GOT3 (cell line): ENCODE measurements at regions not wholly inside any gene's neighbourhood (a gene's known extent, or its start where the extent isn't known, plus 50 kb on each side); places are given as distances from the start of the nearest gene placed in this dataset.

Source experiments
- DNase-seq: peaks from one replicate; lab custom pipeline; 2025; ENCODE audit warnings: mixed read lengths; lab: John Stamatoyannopoulos, UW

- DNase-seq: no peak
Observed at GRCh38 chr9:120292606-120293005, 287.4 kb downstream of the CDK5RAP2 start.

DNA sequence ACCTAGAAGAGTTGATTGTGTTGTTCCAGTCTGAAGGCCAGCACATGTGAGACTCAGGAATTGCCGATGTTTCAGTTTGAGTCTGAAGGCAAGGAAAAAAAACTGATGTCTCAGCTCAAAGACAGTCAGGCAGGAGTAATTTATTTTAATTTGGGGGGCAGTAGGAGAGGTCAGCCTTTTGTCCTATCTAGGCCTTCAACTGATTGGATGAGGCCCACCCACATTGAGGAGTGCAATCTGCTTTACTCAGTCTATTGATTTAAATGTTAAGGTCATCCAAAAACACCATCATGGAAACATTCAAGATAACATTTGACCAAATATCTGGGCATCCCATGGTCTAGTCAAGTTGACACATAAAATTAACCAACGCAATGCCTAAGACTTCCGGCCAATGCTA is 288.9 kb downstream of the CDK5RAP2 start:
- DNase-seq: no peak

- no peak for DNase-seq
Observed at GRCh38 chr9:120289990-120290975, 289.7 kb downstream of the CDK5RAP2 start.

- DNase-seq: no peak
Observed at GRCh38 chr9:120289098-120289497, 290.9 kb downstream of the CDK5RAP2 start.

- DNase-seq: no peak
Observed at GRCh38 chr9:120286530-120286929, 293.4 kb downstream of the CDK5RAP2 start.

- DNase-seq: no peak
Observed at GRCh38 chr9:120284821-120285220, 295.1 kb downstream of the CDK5RAP2 start.

GRCh38 chr9:120281665-120282064 is 298.3 kb downstream of the CDK5RAP2 start:
- DNase-seq: no peak

- no peak for DNase-seq
Observed at GRCh38 chr9:120267929-120268328, 312.0 kb downstream of the CDK5RAP2 start.

DNA sequence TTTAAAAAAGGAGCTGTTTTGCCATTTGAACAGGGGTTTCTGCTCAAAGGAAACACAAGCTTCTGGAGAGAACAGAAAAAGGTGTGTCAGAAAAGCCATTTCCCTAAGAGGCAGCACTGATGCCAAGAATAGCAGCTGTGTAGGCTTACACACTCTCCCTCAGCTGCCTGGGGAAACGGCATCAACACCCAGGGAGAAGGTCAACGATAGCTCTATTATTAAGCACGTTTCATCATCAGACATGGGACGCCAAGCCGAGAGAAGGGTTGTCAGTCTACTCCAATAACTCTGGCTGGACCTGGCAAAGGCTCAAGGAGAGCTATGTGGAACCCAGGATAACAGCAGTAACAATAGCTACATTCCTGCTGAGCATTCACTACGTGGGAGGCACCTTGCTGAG is 314.2 kb downstream of the CDK5RAP2 start:
- no peak for DNase-seq

DNA sequence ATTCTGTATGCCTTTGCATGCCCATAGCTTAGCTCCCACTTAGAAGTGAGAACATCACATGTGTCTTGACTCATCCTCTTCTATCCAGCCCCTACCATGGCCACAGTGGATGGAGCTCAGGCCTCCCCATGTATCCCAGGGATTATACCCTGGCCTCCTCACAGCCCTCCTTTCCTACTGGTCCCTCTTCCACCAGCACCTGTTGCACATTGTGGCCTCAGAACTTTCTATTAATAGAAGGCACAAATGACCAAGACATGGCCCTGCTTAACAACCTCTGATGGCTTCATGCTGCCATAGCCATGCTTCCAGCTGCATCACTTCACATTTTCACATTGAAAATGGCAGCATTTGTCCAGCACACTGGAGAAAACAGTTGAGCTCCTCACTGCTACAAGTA is 315.4 kb downstream of the CDK5RAP2 start:
- no peak for DNase-seq

DNA sequence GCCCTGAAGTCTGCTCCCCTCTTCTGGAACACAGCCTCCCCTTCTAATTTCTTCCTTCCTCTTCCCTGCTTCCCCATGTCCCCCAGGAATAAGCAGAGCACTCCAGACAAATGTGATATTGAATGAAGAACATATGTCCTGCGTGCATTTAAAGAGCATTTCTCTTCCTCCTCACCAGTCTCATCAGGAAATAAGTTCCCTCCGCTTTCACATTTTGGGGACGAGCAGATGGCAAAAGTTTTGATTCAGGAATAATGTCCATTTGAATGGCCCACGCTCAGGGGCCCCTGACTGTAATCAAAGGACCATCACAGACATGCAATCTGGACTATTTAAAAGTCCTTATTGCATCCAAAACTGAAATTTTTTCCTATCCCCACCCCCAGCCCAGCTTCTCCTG is 316.1 kb downstream of the CDK5RAP2 start:
- no peak for DNase-seq

DNA sequence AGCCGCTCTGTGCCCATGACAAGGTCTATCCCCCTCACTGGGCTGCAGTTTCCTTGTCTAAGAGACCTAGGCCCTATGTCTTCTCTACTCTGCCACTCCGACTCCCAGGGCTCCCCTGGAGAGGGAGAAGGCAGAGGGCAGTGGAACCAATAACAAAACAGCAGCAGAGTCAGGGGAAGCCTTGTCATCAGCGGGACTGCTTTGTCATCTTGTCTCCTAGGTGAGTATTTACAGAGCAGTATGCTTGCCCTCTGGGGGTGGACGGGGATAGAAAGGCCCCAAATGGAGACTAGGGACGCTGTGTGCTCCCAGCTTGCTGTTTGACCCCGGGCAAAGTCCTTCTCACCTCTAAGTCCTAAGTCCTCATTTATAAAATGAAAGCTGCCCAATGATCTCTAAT is 318.5 kb downstream of the CDK5RAP2 start:
- no peak for DNase-seq

DNA sequence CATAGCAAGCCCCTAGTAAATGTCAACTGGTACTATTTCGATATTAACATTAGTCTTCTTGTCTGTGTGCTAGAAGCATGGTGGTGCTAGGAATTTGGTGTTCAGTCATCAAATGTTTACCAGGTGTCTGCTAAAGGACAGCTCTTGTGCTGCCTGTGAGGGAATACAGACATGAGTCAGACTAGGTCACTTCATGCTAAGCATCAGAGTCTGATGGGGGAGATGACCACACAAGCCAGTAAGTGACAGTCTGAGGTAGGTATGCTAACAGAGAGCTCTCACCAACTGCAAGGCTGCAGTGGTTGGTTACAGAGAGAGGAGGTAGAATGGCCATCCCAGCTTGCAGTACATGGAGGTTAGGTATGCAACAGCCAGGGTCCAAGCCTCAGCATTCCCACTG is 320.9 kb downstream of the CDK5RAP2 start:
- DNase-seq: no peak

DNA sequence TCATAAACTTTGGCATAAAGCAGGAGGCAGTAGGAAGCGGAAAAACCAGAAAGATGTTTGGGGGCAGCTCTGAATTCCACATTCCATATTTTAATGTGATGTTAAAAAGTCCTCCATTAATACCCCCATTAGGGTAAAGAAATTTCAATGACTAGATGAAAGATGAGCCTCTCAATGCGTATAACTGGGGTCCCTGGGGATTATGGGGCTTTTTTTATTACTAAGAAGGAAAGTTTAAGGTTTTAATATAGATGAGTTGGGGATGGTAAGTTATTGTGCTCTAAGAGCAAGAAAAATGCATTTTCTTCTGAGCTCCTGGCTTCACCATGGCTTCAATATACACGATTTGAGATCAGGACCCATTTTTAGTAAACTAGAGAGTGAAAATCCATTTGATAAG is 321.9 kb downstream of the CDK5RAP2 start:
- DNase-seq: no peak

DNA sequence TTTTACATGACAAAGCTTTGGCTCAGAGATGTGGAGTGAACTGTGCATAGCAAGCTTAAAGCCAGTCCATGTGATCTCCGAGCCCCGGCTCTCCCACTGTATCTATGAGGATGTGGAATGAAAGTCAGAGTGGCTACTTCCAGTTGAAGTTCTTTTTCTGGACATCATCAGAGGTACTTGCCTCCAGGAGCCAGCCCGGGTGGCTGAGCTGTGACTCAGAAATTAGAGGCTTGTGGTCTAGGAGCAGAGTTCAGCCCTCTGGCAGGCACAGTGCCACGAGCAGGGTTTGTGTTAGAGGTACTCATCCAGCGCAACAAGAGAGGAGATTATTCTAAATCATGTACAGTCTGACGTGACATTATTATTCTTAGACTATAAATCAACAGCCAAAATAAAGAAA is 322.5 kb downstream of the CDK5RAP2 start:
- peak; percentile 1 for DNase-seq

GRCh38 chr9:120256146-120256545 is 323.8 kb downstream of the CDK5RAP2 start:
- no peak for DNase-seq

GRCh38 chr9:120252248-120252647 is 327.7 kb downstream of the CDK5RAP2 start:
- no peak for DNase-seq

DNA sequence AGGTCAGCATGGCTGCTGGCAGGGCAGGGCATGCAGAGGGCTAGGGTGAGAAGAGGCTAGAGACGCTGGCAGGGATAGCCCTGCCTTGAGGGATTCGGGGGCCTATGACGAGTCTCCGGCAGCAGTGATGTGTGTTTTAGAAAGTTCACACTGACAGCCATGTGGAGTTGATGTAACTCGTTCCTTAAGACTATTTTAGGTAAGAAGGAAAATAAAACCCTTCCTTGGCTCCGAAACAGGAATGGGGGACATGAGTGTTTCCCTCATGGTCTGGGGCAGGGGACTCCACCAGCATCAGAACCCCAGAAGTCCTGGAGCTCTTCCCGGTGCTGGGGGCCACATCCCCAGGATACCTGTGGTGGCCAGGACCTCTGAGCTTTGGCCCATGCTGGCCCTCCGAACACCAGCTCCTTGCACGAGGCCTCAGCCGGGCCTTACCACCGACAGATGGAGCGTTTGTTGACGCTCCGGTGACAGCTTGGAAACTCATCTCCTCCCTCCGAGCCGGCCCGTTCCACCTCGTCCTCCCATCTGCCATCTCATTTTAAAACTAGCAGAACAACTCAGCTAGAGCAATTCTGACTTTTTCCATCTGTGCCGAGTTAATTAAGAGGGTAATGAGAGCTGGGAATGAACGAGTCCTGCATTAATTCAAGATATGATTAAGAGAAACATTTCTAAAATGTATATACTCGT is 337.7 kb downstream of the CDK5RAP2 start:
- DNase-seq: no peak

GRCh38 chr9:120236596-120236995 is 343.4 kb downstream of the CDK5RAP2 start:
- DNase-seq: no peak

- no peak for DNase-seq
Observed at GRCh38 chr9:120235081-120235480, 344.9 kb downstream of the CDK5RAP2 start.

DNA sequence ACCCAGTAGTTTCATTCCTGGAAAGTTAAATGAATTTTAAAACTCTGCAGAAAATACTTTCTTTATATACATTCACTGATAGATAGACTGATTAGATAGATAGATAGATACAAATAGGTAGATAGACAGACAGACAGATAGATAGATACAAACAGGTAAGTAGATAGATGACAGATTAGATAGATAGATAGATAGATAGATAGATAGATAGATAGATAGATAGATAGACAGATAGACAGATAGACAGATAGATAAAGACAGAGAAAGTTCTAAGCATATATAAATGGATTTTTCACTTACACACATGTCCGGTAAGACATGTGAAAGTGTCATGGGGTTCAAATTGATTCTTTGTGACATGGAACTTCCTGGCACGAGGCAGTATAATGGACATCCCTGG is 349.7 kb downstream of the CDK5RAP2 start:
- no peak for DNase-seq

GRCh38 chr9:120221844-120222243 is 358.1 kb downstream of the CDK5RAP2 start:
- DNase-seq: no peak

- DNase-seq: no peak
Observed at GRCh38 chr9:120214332-120214731, 365.6 kb downstream of the CDK5RAP2 start.
